Keratinocyte (primary cell): ENCODE measurements at regions not wholly inside any gene's neighbourhood (a gene's known extent, or its start where the extent isn't known, plus 50 kb on each side); places are given as distances from the start of the nearest gene placed in this dataset.

ENCODE experiments used
- DNase-seq: peaks from one replicate; pipeline ENCODE4 v3.0.0-alpha.2; 2011; ENCODE audit warnings: low read depth, missing footprints, low spot score
- FAIRE-seq: peaks from 2 replicates; lab custom pipeline; 2011; peaks lifted over from hg19 to GRCh38; lab: Jason Lieb, UNC
- H2AFZ ChIP-seq: 2 replicates; pipeline ENCODE4 v1.6.0; 2012; ENCODE audit warnings: low read length, control low read depth, inconsistent platforms; ENCODE audit not compliant: control insufficient read depth
- H3K27ac ChIP-seq: 2 replicates; pipeline ENCODE4 v1.5.1; 2011; ENCODE audit warnings: low read length; ENCODE audit not compliant: control insufficient read depth, insufficient read depth
- H3K27me3 ChIP-seq: 3 replicates; pipeline ENCODE4 v1.6.0; 2011; ENCODE audit warnings: low read length; ENCODE audit not compliant: control insufficient read depth, insufficient read depth; ENCODE audit errors: extremely low read depth
- H3K36me3 ChIP-seq, 2 experiments: 2 replicates in 1 of 2; 3 replicates in 1 of 2; pipeline ENCODE4 v1.5.1; 2011; ENCODE audit warnings: low read length in 2 of 2, mild to moderate bottlenecking in 1 of 2; ENCODE audit not compliant: control insufficient read depth in 2 of 2, insufficient read depth in 2 of 2; ENCODE audit errors: extremely low read depth in 1 of 2
- H3K4me1 ChIP-seq: 3 replicates; pipeline ENCODE4 v1.5.1; 2011; ENCODE audit warnings: low read length; ENCODE audit not compliant: control insufficient read depth, insufficient read depth; ENCODE audit errors: extremely low read depth
- H3K4me2 ChIP-seq: 3 replicates; pipeline ENCODE4 v1.6.0; 2011; ENCODE audit warnings: low read depth, low read length; ENCODE audit not compliant: control insufficient read depth, insufficient read depth; ENCODE audit errors: extremely low read depth
- H3K4me3 ChIP-seq, 3 experiments: fragments of 200-600 bp in 1 of 3; sonication (generic) in 1 of 3; 2 replicates in 2 of 3; 3 replicates in 1 of 3; pipeline ENCODE4 v1.5.1; 2011 to 2016; ENCODE audit warnings: low read length in 3 of 3, mild to moderate bottlenecking in 3 of 3, control low read depth in 2 of 3, inconsistent platforms in 1 of 3, low read depth in 1 of 3, mixed read lengths in 1 of 3, mixed run types in 1 of 3, moderate library complexity in 1 of 3; ENCODE audit not compliant: control insufficient read depth in 2 of 3, insufficient read depth in 2 of 3; ENCODE audit errors: extremely low read depth in 1 of 3
- H3K79me2 ChIP-seq: 2 replicates; pipeline ENCODE4 v1.6.0; 2012; ENCODE audit warnings: low read length; ENCODE audit not compliant: control insufficient read depth, insufficient read depth
- H3K9ac ChIP-seq: 3 replicates; pipeline ENCODE4 v1.6.0; 2011; ENCODE audit warnings: low read length; ENCODE audit not compliant: control insufficient read depth, insufficient read depth; ENCODE audit errors: extremely low read depth
- H3K9me1 ChIP-seq: 3 replicates; pipeline ENCODE4 v1.6.0; 2011; ENCODE audit warnings: low read length; ENCODE audit not compliant: control insufficient read depth, insufficient read depth; ENCODE audit errors: extremely low read depth
- H3K9me3 ChIP-seq: 2 replicates; pipeline ENCODE4 v1.5.1; 2012; ENCODE audit warnings: low read depth, low read length; ENCODE audit not compliant: control insufficient read depth
- H4K20me1 ChIP-seq: 3 replicates; pipeline ENCODE4 v1.6.0; 2011; ENCODE audit warnings: low read length; ENCODE audit not compliant: control insufficient read depth, insufficient read depth; ENCODE audit errors: extremely low read depth
- EZH2 ChIP-seq: IDR thresholded peaks from one replicate; pipeline ENCODE4 v1.6.1; 2012; ENCODE audit warnings: inconsistent platforms, mild to moderate bottlenecking, low read length, moderate library complexity
- dilution Hi-C: fragments of 300-500 bp; cut with MboI; formaldehyde crosslinking; loops from one replicate; pipeline ENCODE4 v1.7.0; 2020; ENCODE audit warnings: low sequenced_read_pairs; ENCODE audit not compliant: extremely low pct_ligation_motif_present
- TF ChIP-seq, protein P1 (sequence below), 3 experiments: IDR thresholded peaks in 1 of 3; conservative IDR thresholded peaks in 1 of 3; optimal IDR thresholded peaks in 1 of 3; 2 replicates in 2 of 3; 3 replicates in 1 of 3; pipeline versions ENCODE3 to v1.5.1; 2011; ENCODE audit warnings: low read length in 3 of 3, mild to moderate bottlenecking in 3 of 3, moderate library complexity in 2 of 3, control low read depth in 1 of 3, inconsistent platforms in 1 of 3; ENCODE audit not compliant: insufficient read depth in 2 of 3; ENCODE audit errors: extremely low read depth in 1 of 3

DNA sequence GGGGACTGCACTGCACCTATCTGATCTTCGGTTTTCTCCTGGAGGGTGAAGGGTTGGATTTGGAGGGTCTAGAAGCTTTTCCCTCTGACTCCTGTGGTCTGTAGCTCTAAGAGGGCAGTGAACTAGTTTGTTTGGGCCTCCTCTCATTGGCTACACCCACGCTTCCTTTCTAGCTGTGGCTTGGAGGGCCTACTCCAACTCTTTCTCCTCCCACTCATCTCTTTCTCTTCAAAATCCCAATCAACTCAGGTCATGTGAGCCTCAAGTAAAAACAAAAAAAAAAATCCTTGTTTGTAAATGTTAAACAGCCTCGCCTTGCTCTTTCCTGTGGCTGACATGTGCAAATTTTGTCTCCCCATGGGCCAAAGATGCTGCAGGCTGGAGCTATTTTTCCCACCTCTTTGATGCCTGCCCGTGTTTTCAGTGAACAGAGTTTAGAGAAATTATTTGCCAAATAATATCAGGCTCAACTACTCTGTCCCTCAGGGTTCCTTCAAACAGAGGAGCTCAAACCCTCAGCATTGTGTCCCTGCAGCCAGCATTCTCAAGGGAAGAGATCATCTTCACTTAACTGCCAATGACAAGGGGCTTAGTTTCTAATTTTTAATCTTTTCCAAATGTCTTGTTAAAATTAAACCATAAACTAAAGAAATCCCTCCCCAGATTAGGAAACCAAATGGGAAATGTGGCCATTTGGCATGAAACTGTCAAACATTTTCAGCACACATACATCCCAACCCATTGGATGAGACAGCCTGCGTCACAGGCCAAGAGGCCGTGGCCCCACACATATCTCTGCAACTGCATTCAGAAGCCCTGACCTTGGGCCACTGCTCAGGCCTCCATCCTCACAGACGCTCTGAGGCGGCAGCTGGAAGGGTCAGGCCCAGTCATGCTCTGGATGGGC, 114.8 kb upstream of the THBS1 start:
- no peak overlapping the region for H3K9ac ChIP-seq
- no peak for TF ChIP-seq EZH2
- TF ChIP-seq, protein P1, sequence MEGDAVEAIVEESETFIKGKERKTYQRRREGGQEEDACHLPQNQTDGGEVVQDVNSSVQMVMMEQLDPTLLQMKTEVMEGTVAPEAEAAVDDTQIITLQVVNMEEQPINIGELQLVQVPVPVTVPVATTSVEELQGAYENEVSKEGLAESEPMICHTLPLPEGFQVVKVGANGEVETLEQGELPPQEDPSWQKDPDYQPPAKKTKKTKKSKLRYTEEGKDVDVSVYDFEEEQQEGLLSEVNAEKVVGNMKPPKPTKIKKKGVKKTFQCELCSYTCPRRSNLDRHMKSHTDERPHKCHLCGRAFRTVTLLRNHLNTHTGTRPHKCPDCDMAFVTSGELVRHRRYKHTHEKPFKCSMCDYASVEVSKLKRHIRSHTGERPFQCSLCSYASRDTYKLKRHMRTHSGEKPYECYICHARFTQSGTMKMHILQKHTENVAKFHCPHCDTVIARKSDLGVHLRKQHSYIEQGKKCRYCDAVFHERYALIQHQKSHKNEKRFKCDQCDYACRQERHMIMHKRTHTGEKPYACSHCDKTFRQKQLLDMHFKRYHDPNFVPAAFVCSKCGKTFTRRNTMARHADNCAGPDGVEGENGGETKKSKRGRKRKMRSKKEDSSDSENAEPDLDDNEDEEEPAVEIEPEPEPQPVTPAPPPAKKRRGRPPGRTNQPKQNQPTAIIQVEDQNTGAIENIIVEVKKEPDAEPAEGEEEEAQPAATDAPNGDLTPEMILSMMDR (optimal IDR thresholded peaks at IDR 0.05 in 1 of 3, IDR thresholded peaks at IDR 0.05 in 1 of 3, conservative IDR thresholded peaks at IDR 0.05 in 1 of 3; ENCODE audit: extremely low read depth in 1 of 3, insufficient read depth in 2 of 3, low read length in 3 of 3) = no peak
- H3K27me3 ChIP-seq = no peaks in the 10 kb centered on the region
- H3K4me3 ChIP-seq = no peak overlapping the region
- no peaks in the 10 kb centered on the region for H3K36me3 ChIP-seq
- no peak for DNase-seq
- FAIRE-seq = no peak
- no peaks in the 10 kb centered on the region for H3K9me3 ChIP-seq
- no peaks in the 10 kb centered on the region for H4K20me1 ChIP-seq
- no peak overlapping the region for H2AFZ ChIP-seq
- H3K9me1 ChIP-seq = no peaks in the 10 kb centered on the region
- no peaks in the 10 kb centered on the region for H3K4me1 ChIP-seq
- H3K27ac ChIP-seq = no peak overlapping the region
- H3K4me2 ChIP-seq = no peak overlapping the region
- dilution Hi-C loops = no loop called here
- H3K79me2 ChIP-seq = no peaks in the 10 kb centered on the region

- Histone ChIP-seq H3K36me3 (no peaks in the 10 kb centered on the region), H3K79me2 (no peaks in the 10 kb centered on the region), H3K4me3 (no peak overlapping the region), H3K9ac (no peak overlapping the region), H3K27me3 (no peaks in the 10 kb centered on the region), H3K9me3 (no peaks in the 10 kb centered on the region), H2AFZ (no peak overlapping the region), H3K9me1 (no peaks in the 10 kb centered on the region), H3K4me2 (no peak overlapping the region), H4K20me1 (no peaks in the 10 kb centered on the region), H3K27ac (no peak overlapping the region), H3K4me1 (no peaks in the 10 kb centered on the region)
- FAIRE-seq (no peak), DNase-seq (no peak)
- TF ChIP-seq EZH2 = no peak
- TF ChIP-seq, protein P1 (optimal IDR thresholded peaks at IDR 0.05 in 1 of 3, IDR thresholded peaks at IDR 0.05 in 1 of 3, conservative IDR thresholded peaks at IDR 0.05 in 1 of 3; ENCODE audit: extremely low read depth in 1 of 3, insufficient read depth in 2 of 3, low read length in 3 of 3) = no peak
- dilution Hi-C loops = no loop called here
Observed at GRCh38 chr15:39466750-39467105, 114.2 kb upstream of the THBS1 start.
